ENCODE measurements at regions not wholly inside any gene's neighbourhood (a gene's known extent, or its start where the extent isn't known, plus 50 kb on each side); places are given as distances from the start of the nearest gene placed in this dataset.

GRCh38 chr15:53880357-53880756 is 97.9 kb upstream of the UNC13C start:
- TF ChIP-seq CTCF (optimal IDR thresholded peaks at IDR 0.05 in 1 of 3, IDR thresholded peaks at IDR 0.05 in 1 of 3, conservative IDR thresholded peaks at IDR 0.05 in 1 of 3; ENCODE audit: extremely low read depth in 1 of 3, insufficient read depth in 2 of 3, low read length in 3 of 3) (no peak), EZH2 (IDR thresholded peaks at IDR 0.05; ENCODE audit: low read length) (no peak)
